HEK293 (cell line): ENCODE measurements at regions not wholly inside any gene's neighbourhood (a gene's known extent, or its start where the extent isn't known, plus 50 kb on each side); places are given as distances from the start of the nearest gene placed in this dataset.

Experiments
- CTCF ChIA-PET: fragments of 350-600 bp; formaldehyde crosslinking; extraction: SDS; loops from one replicate; lab custom pipeline; 2021; ENCODE audit warnings: antibody characterized with exemption; lab: Yijun Ruan, JAX
- POLR2A ChIA-PET: fragments of 300-600 bp; formaldehyde crosslinking; extraction: SDS; loops from one replicate; lab custom pipeline; 2020; ENCODE audit warnings: antibody characterized with exemption, inconsistent platforms; lab: Yijun Ruan, JAX
- H3K27ac ChIP-seq: fragments of 200-500 bp; sonication (Bioruptor generic); 2 replicates; pipeline ENCODE4 v1.5.1; 2014; ENCODE audit warnings: low read depth, low read length, control low read depth, inconsistent platforms; ENCODE audit errors: extremely low read depth
- H3K36me3 ChIP-seq, 2 experiments: fragments of 200-500 bp in 1 of 2; sonication (Bioruptor generic) in 1 of 2; 1 replicate in 1 of 2; 2 replicates in 1 of 2; pipeline ENCODE4 v1.5.1; 2014 to 2017; ENCODE audit warnings: inconsistent platforms in 2 of 2, low read length in 2 of 2; ENCODE audit not compliant: control insufficient read depth in 2 of 2, insufficient read depth in 1 of 2
- H3K4me1 ChIP-seq: fragments of 200-500 bp; sonication (Bioruptor generic); 2 replicates; pipeline ENCODE4 v1.5.1; 2014; ENCODE audit warnings: mild to moderate bottlenecking, low read length, inconsistent platforms; ENCODE audit not compliant: control insufficient read depth, insufficient read depth
- H3K4me3 ChIP-seq: 2 replicates; pipeline ENCODE4 v1.5.1; 2011; ENCODE audit warnings: low read depth, mild to moderate bottlenecking, control low read depth, low read length, moderate library complexity
- H3K9me3 ChIP-seq: fragments of 200-500 bp; sonication (Bioruptor generic); 2 replicates; pipeline ENCODE4 v1.5.1; 2014; ENCODE audit warnings: low read depth, low read length, inconsistent platforms; ENCODE audit not compliant: control insufficient read depth, insufficient read depth
- KLF7 ChIP-seq: fragments of 450-650 bp; formaldehyde crosslinking; IDR thresholded peaks from 2 replicates; pipeline ENCODE4 v1.5.1; 2016; ENCODE audit warnings: missing biosample characterization, missing genetic modification characterization, borderline replicate concordance
- ZNF10 ChIP-seq: fragments of 450-650 bp; formaldehyde crosslinking; IDR thresholded peaks from 2 replicates; pipeline ENCODE4 v1.5.1; 2017; ENCODE audit warnings: missing biosample characterization, missing genetic modification characterization

GRCh38 chr5:83418356-83419321 is 52.9 kb upstream of the VCAN start:
- TF ChIP-seq KLF7 (tag by site-specific recombination) (no peak), ZNF10 (tag by site-specific recombination) (no peak)
- H3K27ac ChIP-seq: no peak overlapping the region
- H3K36me3 ChIP-seq: no peaks in the 10 kb centered on the region
- ChIA-PET POLR2A (no interaction called here), CTCF (interaction anchor here (2.4 kb wide), 1 partner anchor 12 kb away, joined by 9 read pairs; no protein-coding TSS in a partner anchor)
- H3K9me3 ChIP-seq: no peaks in the 10 kb centered on the region
- no peak overlapping the region for H3K4me3 ChIP-seq
- no peaks in the 10 kb centered on the region for H3K4me1 ChIP-seq
